A673 (cell line): ENCODE measurements at regions not wholly inside any gene's neighbourhood (a gene's known extent, or its start where the extent isn't known, plus 50 kb on each side); places are given as distances from the start of the nearest gene placed in this dataset.

ENCODE experiments used
- EZH2 ChIP-seq: fragments of 200-600 bp; sonication (generic); IDR thresholded peaks from 2 replicates; pipeline ENCODE4 v1.6.1; 2017; ENCODE audit warnings: borderline replicate concordance, low read depth, mild to moderate bottlenecking, mixed read lengths, antibody characterized with exemption, low read length; ENCODE audit not compliant: poor library complexity, severe bottlenecking
- TF ChIP-seq, protein P1 (sequence below): fragments of 300-800, 200-600 bp; sonication (generic); conservative IDR thresholded peaks from 2 replicates; pipeline ENCODE4 v1.5.1; 2017; ENCODE audit warnings: low read depth, mild to moderate bottlenecking, antibody characterized with exemption, low read length, moderate library complexity, mixed read lengths

DNA sequence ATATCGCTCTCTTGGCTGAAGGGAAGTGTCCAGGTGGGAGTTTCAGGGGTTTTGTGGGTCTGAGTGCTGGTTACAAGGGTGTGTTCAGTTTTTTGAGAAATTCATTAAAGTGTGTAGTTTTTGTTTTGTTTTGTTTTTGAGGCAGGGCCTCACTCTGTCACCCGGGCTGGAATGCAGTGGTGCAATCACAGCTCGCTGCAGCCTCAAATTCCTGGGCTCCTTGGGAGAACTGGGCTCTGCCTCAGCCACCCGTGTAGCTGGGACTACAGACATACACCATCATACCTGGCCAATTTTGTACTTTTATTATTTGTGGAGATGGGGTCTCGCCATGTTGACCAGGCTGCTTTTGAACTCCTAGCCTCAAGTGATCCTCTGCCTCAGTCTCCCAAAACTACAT lies 51.2 kb upstream of the RALGAPA2 start:
- TF ChIP-seq, protein P1, sequence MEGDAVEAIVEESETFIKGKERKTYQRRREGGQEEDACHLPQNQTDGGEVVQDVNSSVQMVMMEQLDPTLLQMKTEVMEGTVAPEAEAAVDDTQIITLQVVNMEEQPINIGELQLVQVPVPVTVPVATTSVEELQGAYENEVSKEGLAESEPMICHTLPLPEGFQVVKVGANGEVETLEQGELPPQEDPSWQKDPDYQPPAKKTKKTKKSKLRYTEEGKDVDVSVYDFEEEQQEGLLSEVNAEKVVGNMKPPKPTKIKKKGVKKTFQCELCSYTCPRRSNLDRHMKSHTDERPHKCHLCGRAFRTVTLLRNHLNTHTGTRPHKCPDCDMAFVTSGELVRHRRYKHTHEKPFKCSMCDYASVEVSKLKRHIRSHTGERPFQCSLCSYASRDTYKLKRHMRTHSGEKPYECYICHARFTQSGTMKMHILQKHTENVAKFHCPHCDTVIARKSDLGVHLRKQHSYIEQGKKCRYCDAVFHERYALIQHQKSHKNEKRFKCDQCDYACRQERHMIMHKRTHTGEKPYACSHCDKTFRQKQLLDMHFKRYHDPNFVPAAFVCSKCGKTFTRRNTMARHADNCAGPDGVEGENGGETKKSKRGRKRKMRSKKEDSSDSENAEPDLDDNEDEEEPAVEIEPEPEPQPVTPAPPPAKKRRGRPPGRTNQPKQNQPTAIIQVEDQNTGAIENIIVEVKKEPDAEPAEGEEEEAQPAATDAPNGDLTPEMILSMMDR = no peak
- no peak for TF ChIP-seq EZH2
